ENCODE measurements at regions not wholly inside any gene's neighbourhood (a gene's known extent, or its start where the extent isn't known, plus 50 kb on each side); places are given as distances from the start of the nearest gene placed in this dataset.

- TF ChIP-seq JUN (CRISPR knock-in tag; IDR thresholded peaks at IDR 0.05) = peak; percentile 69; the same call in 1 of the 2 replicates
- TF ChIP-seq, protein P1, sequence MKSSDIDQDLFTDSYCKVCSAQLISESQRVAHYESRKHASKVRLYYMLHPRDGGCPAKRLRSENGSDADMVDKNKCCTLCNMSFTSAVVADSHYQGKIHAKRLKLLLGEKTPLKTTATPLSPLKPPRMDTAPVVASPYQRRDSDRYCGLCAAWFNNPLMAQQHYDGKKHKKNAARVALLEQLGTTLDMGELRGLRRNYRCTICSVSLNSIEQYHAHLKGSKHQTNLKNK (CRISPR knock-in tag; IDR thresholded peaks at IDR 0.05) = no peak
- TF ChIP-seq ZNF416 (CRISPR knock-in tag; IDR thresholded peaks at IDR 0.05) = no peak
- TF ChIP-seq, protein P2, sequence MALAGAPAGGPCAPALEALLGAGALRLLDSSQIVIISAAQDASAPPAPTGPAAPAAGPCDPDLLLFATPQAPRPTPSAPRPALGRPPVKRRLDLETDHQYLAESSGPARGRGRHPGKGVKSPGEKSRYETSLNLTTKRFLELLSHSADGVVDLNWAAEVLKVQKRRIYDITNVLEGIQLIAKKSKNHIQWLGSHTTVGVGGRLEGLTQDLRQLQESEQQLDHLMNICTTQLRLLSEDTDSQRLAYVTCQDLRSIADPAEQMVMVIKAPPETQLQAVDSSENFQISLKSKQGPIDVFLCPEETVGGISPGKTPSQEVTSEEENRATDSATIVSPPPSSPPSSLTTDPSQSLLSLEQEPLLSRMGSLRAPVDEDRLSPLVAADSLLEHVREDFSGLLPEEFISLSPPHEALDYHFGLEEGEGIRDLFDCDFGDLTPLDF (CRISPR knock-in tag; IDR thresholded peaks at IDR 0.05) = peak; percentile 69; the same call in 1 of the 2 replicates
- no peak for TF ChIP-seq KAT7 (CRISPR knock-in tag; IDR thresholded peaks at IDR 0.05; ENCODE audit: borderline replicate concordance)
- TF ChIP-seq TCF7 (CRISPR knock-in tag; IDR thresholded peaks at IDR 0.05; ENCODE audit: low read depth) = no peak
- TF ChIP-seq, protein P3, sequence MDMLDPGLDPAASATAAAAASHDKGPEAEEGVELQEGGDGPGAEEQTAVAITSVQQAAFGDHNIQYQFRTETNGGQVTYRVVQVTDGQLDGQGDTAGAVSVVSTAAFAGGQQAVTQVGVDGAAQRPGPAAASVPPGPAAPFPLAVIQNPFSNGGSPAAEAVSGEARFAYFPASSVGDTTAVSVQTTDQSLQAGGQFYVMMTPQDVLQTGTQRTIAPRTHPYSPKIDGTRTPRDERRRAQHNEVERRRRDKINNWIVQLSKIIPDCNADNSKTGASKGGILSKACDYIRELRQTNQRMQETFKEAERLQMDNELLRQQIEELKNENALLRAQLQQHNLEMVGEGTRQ (CRISPR knock-in tag; IDR thresholded peaks at IDR 0.05) = no peak
- TF ChIP-seq, protein P4, sequence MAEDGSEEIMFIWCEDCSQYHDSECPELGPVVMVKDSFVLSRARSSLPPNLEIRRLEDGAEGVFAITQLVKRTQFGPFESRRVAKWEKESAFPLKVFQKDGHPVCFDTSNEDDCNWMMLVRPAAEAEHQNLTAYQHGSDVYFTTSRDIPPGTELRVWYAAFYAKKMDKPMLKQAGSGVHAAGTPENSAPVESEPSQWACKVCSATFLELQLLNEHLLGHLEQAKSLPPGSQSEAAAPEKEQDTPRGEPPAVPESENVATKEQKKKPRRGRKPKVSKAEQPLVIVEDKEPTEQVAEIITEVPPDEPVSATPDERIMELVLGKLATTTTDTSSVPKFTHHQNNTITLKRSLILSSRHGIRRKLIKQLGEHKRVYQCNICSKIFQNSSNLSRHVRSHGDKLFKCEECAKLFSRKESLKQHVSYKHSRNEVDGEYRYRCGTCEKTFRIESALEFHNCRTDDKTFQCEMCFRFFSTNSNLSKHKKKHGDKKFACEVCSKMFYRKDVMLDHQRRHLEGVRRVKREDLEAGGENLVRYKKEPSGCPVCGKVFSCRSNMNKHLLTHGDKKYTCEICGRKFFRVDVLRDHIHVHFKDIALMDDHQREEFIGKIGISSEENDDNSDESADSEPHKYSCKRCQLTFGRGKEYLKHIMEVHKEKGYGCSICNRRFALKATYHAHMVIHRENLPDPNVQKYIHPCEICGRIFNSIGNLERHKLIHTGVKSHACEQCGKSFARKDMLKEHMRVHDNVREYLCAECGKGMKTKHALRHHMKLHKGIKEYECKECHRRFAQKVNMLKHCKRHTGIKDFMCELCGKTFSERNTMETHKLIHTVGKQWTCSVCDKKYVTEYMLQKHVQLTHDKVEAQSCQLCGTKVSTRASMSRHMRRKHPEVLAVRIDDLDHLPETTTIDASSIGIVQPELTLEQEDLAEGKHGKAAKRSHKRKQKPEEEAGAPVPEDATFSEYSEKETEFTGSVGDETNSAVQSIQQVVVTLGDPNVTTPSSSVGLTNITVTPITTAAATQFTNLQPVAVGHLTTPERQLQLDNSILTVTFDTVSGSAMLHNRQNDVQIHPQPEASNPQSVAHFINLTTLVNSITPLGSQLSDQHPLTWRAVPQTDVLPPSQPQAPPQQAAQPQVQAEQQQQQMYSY (CRISPR knock-in tag; IDR thresholded peaks at IDR 0.05) = no peak
- TF ChIP-seq STAT6 (CRISPR knock-in tag; conservative IDR thresholded peaks at IDR 0.05; ENCODE audit: low read depth) = no peak
- peak; percentile 60; the same call in 1 of the 2 replicates for TF ChIP-seq ZNF121 (CRISPR knock-in tag; IDR thresholded peaks at IDR 0.05)
- TF ChIP-seq, protein P5, sequence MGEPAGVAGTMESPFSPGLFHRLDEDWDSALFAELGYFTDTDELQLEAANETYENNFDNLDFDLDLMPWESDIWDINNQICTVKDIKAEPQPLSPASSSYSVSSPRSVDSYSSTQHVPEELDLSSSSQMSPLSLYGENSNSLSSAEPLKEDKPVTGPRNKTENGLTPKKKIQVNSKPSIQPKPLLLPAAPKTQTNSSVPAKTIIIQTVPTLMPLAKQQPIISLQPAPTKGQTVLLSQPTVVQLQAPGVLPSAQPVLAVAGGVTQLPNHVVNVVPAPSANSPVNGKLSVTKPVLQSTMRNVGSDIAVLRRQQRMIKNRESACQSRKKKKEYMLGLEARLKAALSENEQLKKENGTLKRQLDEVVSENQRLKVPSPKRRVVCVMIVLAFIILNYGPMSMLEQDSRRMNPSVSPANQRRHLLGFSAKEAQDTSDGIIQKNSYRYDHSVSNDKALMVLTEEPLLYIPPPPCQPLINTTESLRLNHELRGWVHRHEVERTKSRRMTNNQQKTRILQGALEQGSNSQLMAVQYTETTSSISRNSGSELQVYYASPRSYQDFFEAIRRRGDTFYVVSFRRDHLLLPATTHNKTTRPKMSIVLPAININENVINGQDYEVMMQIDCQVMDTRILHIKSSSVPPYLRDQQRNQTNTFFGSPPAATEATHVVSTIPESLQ (CRISPR knock-in tag; IDR thresholded peaks at IDR 0.05) = no peak
- TF ChIP-seq, protein P6, sequence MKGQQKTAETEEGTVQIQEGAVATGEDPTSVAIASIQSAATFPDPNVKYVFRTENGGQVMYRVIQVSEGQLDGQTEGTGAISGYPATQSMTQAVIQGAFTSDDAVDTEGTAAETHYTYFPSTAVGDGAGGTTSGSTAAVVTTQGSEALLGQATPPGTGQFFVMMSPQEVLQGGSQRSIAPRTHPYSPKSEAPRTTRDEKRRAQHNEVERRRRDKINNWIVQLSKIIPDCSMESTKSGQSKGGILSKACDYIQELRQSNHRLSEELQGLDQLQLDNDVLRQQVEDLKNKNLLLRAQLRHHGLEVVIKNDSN (CRISPR knock-in tag; IDR thresholded peaks at IDR 0.05) = peak; percentile 59; the same call in 1 of the 2 replicates
- TF ChIP-seq, protein P7, sequence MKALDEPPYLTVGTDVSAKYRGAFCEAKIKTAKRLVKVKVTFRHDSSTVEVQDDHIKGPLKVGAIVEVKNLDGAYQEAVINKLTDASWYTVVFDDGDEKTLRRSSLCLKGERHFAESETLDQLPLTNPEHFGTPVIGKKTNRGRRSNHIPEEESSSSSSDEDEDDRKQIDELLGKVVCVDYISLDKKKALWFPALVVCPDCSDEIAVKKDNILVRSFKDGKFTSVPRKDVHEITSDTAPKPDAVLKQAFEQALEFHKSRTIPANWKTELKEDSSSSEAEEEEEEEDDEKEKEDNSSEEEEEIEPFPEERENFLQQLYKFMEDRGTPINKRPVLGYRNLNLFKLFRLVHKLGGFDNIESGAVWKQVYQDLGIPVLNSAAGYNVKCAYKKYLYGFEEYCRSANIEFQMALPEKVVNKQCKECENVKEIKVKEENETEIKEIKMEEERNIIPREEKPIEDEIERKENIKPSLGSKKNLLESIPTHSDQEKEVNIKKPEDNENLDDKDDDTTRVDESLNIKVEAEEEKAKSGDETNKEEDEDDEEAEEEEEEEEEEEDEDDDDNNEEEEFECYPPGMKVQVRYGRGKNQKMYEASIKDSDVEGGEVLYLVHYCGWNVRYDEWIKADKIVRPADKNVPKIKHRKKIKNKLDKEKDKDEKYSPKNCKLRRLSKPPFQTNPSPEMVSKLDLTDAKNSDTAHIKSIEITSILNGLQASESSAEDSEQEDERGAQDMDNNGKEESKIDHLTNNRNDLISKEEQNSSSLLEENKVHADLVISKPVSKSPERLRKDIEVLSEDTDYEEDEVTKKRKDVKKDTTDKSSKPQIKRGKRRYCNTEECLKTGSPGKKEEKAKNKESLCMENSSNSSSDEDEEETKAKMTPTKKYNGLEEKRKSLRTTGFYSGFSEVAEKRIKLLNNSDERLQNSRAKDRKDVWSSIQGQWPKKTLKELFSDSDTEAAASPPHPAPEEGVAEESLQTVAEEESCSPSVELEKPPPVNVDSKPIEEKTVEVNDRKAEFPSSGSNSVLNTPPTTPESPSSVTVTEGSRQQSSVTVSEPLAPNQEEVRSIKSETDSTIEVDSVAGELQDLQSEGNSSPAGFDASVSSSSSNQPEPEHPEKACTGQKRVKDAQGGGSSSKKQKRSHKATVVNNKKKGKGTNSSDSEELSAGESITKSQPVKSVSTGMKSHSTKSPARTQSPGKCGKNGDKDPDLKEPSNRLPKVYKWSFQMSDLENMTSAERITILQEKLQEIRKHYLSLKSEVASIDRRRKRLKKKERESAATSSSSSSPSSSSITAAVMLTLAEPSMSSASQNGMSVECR (CRISPR knock-in tag; IDR thresholded peaks at IDR 0.05; ENCODE audit: borderline replicate concordance) = peak; percentile 89
- TF ChIP-seq PRRX2 (CRISPR knock-in tag; IDR thresholded peaks at IDR 0.05) = no peak
- peak; percentile 94 for TF ChIP-seq TP53 (CRISPR knock-in tag; IDR thresholded peaks at IDR 0.05)
- TF ChIP-seq ETV6 (CRISPR knock-in tag; IDR thresholded peaks at IDR 0.05) = peak; percentile 89; the same call in 1 of the 2 replicates
- no peak for TF ChIP-seq EMX1 (CRISPR knock-in tag; IDR thresholded peaks at IDR 0.05)
- peak; percentile 50; the same call in 1 of the 2 replicates for TF ChIP-seq IRF1 (CRISPR knock-in tag; IDR thresholded peaks at IDR 0.05)
- no peak for TF ChIP-seq MXD4 (CRISPR knock-in tag; IDR thresholded peaks at IDR 0.05; ENCODE audit: borderline replicate concordance)
Observed at GRCh38 chr1:50308878-50309277, 114.4 kb downstream of the DMRTA2 start (continued).

Data from WTC11 (cell line).